ENCODE measurements at regions not wholly inside any gene's neighbourhood (a gene's known extent, or its start where the extent isn't known, plus 50 kb on each side); places are given as distances from the start of the nearest gene placed in this dataset.

DNA sequence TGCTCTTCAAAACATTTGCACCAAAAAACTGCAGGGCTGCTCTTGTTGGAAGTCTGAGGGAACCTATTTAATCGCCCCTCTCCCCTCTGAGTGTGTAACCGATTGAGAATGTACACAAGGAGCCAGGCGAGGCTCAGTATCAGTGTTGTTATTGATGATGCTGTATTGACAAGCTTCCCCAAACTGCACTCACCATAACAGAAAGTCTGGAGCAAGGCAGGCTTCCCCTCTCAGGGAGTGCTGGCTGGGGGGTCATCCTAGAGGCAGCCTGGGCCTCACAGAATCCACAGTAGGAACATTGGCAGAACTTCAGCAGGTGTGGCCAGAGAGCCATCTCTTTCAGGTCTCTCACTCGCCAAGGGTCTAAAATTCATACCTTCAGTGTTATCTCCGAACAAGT lies 58.1 kb upstream of the TUNAR start:
- Mint-ChIP-seq H3K4me3 (no peak overlapping the region), H3K4me1 (ENCODE audit: low read depth) (no peaks in the 10 kb centered on the region), H3K27me3 (ENCODE audit: low read depth) (peaks cover 11% of the 10 kb centered on the region), H3K9me3 (no peaks in the 10 kb centered on the region), H3K27ac (no peak overlapping the region), H3K36me3 (ENCODE audit: low read depth) (no peaks in the 10 kb centered on the region)
- no peak for DNase-seq (ENCODE audit: low spot score)

DNA sequence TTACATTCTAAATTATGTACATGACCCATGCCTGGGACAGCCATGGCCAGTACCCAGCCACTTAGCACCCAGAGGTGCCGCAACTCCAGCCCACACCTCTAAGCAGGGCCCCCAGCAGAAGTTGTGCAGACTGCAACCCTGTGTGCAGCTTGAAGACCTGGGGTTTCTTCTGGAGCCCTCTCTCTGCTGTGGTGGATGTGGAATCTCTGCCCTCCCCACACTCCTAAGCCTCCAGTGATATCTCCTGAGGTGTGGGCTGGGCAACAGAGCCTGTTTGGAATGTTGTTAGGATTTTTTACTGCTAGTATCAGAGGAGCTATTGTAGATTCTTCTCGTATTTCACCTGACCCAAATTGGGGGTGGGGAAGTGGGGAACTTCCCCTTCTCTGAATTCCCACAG lies 59.4 kb upstream of the TUNAR start:
- H3K27me3 Mint-ChIP-seq (ENCODE audit: low read depth), result peaks cover 11% of the 10 kb centered on the region
- no peaks in the 10 kb centered on the region for H3K4me1 Mint-ChIP-seq (ENCODE audit: low read depth)
- H3K4me3 Mint-ChIP-seq, result no peak overlapping the region
- no peaks in the 10 kb centered on the region for H3K9me3 Mint-ChIP-seq
- no peak overlapping the region for H3K27ac Mint-ChIP-seq
- no peaks in the 10 kb centered on the region for H3K36me3 Mint-ChIP-seq (ENCODE audit: low read depth)
- DNase-seq (ENCODE audit: low spot score), result no peak

DNA sequence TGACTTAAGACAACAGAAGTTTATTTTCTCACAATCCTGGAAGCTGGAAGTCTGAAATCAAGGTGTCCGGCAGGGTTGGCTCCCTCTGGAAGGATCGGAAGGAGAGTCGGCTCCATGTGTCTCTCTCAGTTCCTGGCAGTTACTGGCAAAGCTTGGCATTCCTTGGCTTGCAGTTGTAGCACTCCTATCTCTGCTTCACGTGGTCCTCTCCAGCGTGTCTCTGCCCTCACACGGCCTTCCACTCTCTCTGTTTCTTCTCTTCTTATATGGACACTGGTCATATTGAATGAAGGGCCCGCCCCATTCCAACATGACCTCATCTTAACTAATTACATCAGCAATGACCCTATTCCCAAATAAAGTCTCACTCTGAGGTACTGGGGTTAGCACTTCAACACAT lies 60.1 kb upstream of the TUNAR start:
- H3K27me3 Mint-ChIP-seq (ENCODE audit: low read depth), result peaks cover 12% of the 10 kb centered on the region

DNA sequence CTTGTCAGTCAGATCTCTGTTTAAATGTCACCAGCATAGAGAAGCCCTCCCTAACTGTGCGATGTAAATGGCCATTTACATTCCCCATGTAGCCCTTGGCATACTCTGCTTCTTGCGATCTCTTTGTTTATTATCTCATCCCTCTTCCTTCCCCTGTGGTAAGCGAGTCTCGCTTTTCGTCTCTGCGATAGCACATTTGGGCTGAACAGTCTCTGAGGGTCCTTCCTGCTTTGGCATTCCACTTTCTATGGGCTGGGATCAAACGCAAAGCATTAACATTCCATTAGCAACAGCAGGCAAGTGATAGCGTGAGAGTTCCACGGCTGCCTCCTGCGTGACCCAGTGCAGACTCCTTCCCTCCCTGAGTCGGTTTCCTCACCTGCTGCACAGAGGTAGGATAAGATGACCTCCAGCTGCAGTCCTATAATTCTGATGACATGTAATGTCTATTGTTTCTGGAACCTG lies 61.4 kb upstream of the TUNAR start:
- Mint-ChIP-seq H3K36me3 (ENCODE audit: low read depth) (no peaks in the 10 kb centered on the region), H3K27ac (no peak overlapping the region), H3K27me3 (ENCODE audit: low read depth) (peaks cover 6% of the 10 kb centered on the region), H3K4me3 (no peak overlapping the region), H3K9me3 (no peaks in the 10 kb centered on the region), H3K4me1 (ENCODE audit: low read depth) (no peaks in the 10 kb centered on the region)
- DNase-seq (ENCODE audit: low spot score), result no peak

More for the DNA sequence above, 60.1 kb upstream of the TUNAR start:
- Mint-ChIP-seq H3K9me3 (no peaks in the 10 kb centered on the region), H3K4me1 (ENCODE audit: low read depth) (no peaks in the 10 kb centered on the region), H3K27ac (no peak overlapping the region), H3K36me3 (ENCODE audit: low read depth) (no peaks in the 10 kb centered on the region), H3K4me3 (no peak overlapping the region)
- no peak for DNase-seq (ENCODE audit: low spot score)

DNA sequence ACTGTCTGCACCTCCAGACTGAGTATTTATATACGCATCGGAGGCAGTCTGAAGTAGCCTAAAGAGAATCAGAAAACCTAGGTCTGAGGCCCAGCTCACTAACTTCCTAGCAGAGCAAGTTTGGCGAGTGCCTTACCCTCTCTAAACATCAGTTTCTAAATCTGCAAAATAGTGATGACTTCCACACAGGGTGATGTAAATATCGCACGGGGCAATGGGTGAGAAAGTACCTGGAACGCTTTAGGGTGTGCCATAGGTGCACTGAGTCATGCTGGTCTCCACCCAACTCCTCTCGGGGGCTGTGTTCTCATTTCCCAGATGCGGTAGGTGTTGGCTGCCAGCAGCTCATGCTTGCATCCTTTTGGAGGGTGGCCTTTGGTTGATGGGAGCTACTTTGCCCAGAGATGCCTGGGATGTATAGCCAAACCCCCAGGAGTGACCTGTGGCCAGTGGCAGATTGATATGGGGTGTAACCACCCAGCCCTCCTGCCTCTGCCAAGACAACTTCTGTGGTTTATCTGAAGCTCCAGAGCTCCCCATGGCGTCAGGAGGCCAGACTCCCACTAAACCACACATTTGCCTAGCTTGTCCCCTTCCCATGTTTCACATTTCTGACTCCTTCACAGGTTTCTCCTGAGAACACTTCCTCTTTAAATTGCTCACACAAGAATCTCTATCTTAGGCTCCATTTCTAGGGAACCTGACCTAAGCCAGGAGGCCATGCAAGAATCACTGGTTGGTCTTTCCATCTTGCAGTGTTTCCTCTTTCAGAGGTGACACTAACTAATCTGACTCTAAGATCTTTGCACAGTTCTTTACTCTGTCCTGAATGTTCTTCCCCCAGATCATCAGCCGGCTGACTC lies 62.0 kb upstream of the TUNAR start:
- DNase-seq (ENCODE audit: low spot score), result no peak
- Mint-ChIP-seq H3K36me3 (ENCODE audit: low read depth) (no peaks in the 10 kb centered on the region), H3K9me3 (no peaks in the 10 kb centered on the region), H3K4me3 (no peak overlapping the region), H3K4me1 (ENCODE audit: low read depth) (no peaks in the 10 kb centered on the region), H3K27ac (no peak overlapping the region), H3K27me3 (ENCODE audit: low read depth) (peaks cover 4% of the 10 kb centered on the region)

DNA sequence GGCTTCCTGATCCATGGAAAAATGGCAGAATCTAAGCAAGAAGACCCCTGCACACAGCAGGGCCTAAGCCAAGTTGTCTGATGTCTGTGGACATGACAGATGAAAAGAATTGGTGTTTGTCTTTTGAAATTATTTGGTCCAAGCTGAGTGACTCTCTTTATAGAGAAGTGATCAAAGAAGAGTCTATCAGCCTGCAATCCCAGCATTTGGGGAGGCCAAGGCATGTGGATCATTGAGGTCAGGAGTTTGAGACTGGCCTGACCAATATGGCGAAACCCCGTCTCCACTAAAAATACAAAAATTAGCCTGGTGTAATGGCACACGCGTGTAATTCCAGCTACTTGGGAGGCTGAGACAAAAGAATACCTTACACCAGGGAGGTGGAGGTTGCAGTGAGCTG lies 64.8 kb upstream of the TUNAR start:
- H3K27me3 Mint-ChIP-seq (ENCODE audit: low read depth), result peaks cover 4% of the 10 kb centered on the region

DNA sequence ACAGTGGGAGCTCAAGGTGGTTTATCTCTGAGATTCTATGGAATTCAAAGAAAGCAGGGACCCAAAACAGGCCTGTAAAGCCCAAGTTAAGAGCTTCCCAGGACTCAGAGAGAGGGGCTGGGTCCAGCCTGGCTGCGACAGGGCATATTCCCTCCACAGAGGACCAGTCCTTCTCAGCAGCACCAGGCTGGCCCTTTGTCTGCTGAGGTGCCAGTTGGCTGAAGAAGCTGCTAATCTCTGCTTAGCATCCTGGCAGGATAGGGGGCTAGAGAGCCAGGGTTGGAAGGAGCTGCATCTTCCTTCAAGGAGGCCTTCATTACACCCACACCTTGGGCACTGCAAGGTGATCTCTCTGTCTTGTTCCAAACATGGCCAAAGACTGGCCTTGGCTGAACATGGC lies 68.3 kb upstream of the TUNAR start:
- H3K27ac Mint-ChIP-seq, result no peak overlapping the region
- no peak for DNase-seq (ENCODE audit: low spot score)
- H3K27me3 Mint-ChIP-seq (ENCODE audit: low read depth), result peaks cover 4% of the 10 kb centered on the region

More for the DNA sequence above, 64.8 kb upstream of the TUNAR start:
- H3K9me3 Mint-ChIP-seq, result peaks cover 4% of the 10 kb centered on the region
- DNase-seq (ENCODE audit: low spot score), result no peak
- no peaks in the 10 kb centered on the region for H3K4me1 Mint-ChIP-seq (ENCODE audit: low read depth)
- no peak overlapping the region for H3K27ac Mint-ChIP-seq
- H3K4me3 Mint-ChIP-seq, result no peak overlapping the region
- no peaks in the 10 kb centered on the region for H3K36me3 Mint-ChIP-seq (ENCODE audit: low read depth)

DNA sequence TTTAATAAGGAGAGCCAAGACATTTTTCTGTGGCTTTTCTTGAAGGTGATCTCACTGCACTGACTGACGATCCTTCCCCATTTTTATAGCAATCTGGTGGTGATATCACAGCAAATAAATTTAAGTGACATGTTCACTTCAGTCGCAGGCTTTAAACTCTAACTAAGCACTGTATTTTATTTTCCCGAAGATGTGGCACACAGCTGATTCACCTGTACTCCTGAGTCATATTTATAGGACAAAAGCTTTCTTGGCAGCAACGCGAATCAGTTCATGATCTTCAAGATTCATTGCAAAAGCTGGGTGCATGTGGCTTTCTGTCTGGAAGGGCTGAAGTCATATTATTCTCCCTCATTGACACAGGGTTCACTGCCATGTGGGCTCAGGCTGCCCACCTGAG lies 79.8 kb upstream of the TUNAR start:
- Mint-ChIP-seq H3K36me3 (ENCODE audit: low read depth) (no peaks in the 10 kb centered on the region), H3K4me1 (ENCODE audit: low read depth) (no peaks in the 10 kb centered on the region), H3K9me3 (no peaks in the 10 kb centered on the region), H3K27me3 (ENCODE audit: low read depth) (no peaks in the 10 kb centered on the region), H3K27ac (no peak overlapping the region), H3K4me3 (no peak overlapping the region)
- DNase-seq (ENCODE audit: low spot score), result no peak

More for the DNA sequence above, 68.3 kb upstream of the TUNAR start:
- H3K36me3 Mint-ChIP-seq (ENCODE audit: low read depth), result no peaks in the 10 kb centered on the region
- peaks cover 13% of the 10 kb centered on the region for H3K9me3 Mint-ChIP-seq
- H3K4me1 Mint-ChIP-seq (ENCODE audit: low read depth), result no peaks in the 10 kb centered on the region
- H3K4me3 Mint-ChIP-seq, result no peak overlapping the region

DNA sequence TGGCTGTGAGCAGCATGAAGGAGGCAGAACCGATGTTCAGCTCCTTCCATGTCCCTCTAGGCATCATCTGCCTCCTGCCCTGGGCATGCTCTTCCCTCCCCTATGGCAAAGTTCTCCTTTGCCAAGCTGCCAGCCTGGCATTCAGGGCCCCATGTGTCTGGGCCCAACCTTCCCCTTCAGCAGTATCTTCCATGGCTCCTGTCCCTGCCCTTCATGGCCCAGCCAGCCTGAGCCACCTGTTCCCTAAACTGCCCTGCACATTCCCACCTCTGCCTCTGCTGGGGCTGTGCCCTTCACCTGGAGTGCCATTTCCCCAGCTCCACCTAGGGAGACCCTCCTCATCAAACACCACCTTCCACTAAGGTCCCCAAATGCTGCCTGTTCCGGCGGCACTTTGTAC lies 74.0 kb upstream of the TCL1A start:
- DNase-seq (ENCODE audit: low spot score), result no peak
- Mint-ChIP-seq H3K4me3 (no peak overlapping the region), H3K9me3 (no peaks in the 10 kb centered on the region), H3K4me1 (ENCODE audit: low read depth) (no peaks in the 10 kb centered on the region), H3K27ac (no peak overlapping the region), H3K27me3 (ENCODE audit: low read depth) (no peaks in the 10 kb centered on the region), H3K36me3 (ENCODE audit: low read depth) (no peaks in the 10 kb centered on the region)

DNA sequence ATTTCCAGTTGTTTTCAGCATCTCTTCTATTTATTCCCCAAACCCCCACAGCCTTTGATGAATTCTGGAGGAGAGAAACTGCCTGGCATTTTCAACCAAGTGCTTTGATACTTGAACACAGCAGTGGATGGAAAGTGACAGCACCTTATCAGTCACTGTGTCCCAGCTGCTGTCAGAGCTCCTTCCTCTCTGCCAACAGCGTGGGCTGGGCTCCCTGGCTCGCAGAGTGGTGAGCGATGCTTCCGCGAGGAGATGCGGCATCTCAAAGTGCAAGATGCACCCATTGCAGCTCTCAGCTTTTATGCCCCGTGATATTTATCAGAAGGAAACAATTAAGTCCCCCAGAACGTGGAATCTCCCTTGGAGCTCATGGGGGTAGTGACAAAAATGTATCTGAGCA lies 72.6 kb upstream of the TCL1A start:
- H3K27ac Mint-ChIP-seq, result no peak overlapping the region
- no peaks in the 10 kb centered on the region for H3K36me3 Mint-ChIP-seq (ENCODE audit: low read depth)
- H3K27me3 Mint-ChIP-seq (ENCODE audit: low read depth), result no peaks in the 10 kb centered on the region
- H3K4me1 Mint-ChIP-seq (ENCODE audit: low read depth), result no peaks in the 10 kb centered on the region
- no peaks in the 10 kb centered on the region for H3K9me3 Mint-ChIP-seq
- no peak overlapping the region for H3K4me3 Mint-ChIP-seq
- DNase-seq (ENCODE audit: low spot score), result no peak

DNA sequence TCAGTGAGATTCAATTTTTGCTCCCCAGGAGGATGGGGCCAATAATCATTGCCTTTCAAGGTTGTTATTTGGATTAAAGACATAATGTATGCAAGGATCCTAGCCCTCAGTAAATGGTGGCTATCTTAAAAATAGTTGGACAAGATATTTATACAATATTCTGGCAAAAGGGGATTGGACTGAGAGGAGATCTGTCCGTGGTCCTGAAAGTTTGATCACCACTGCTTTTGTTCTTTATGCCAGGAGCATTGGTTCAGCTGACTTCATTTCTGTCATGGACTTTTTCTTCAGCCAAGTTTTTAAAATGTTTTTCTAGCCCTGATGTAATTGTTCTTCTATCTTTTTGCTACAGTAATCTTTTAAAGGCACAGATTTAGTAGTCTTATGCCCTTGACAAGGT lies 70.2 kb upstream of the TCL1A start:
- H3K4me3 Mint-ChIP-seq, result no peak overlapping the region
- no peaks in the 10 kb centered on the region for H3K4me1 Mint-ChIP-seq (ENCODE audit: low read depth)
- no peak for DNase-seq (ENCODE audit: low spot score)
- no peaks in the 10 kb centered on the region for H3K27me3 Mint-ChIP-seq (ENCODE audit: low read depth)
- H3K27ac Mint-ChIP-seq, result no peak overlapping the region
- H3K9me3 Mint-ChIP-seq, result no peaks in the 10 kb centered on the region
- no peaks in the 10 kb centered on the region for H3K36me3 Mint-ChIP-seq (ENCODE audit: low read depth)

DNA sequence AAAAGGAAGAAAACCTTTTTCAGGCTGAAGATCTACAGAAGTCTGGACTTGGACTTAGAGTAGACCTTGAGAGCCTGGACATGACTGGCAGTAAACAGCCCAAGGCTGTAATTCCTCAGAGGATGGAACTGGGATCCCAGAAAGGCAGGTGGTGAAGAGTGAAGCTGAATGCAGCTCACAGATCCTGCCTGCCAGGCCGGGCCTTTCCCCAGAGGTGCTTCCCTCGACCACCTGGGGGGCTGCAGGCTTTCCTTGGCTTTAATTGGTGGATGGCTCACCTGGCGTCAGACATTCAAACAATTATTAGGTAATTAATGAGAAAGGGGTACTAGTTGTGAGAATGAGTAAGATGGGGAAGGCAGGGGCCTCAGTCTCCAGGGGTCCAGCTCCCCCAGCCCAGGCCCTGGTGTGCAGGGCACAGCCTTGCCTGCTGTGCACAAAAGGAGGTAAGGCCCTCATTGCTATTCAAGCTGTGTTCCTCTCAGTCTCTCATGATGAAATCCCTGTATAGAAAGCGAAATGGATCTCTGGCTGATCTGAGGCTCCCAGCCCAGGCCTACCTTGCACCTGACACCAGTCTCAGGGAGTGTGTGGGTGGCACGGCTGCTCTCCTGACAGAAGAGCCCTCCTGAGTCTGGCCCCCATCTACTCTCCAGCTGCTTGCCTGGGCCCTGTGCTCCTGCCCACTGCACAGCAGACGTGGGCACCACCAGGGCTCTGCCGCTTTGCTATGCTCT lies 63.0 kb upstream of the TCL1A start:
- peaks cover 2% of the 10 kb centered on the region for H3K27me3 Mint-ChIP-seq (ENCODE audit: low read depth)
- no peaks in the 10 kb centered on the region for H3K9me3 Mint-ChIP-seq
- H3K4me3 Mint-ChIP-seq, result no peak overlapping the region
- no peak for DNase-seq (ENCODE audit: low spot score)
- H3K4me1 Mint-ChIP-seq (ENCODE audit: low read depth), result no peaks in the 10 kb centered on the region
- no peaks in the 10 kb centered on the region for H3K36me3 Mint-ChIP-seq (ENCODE audit: low read depth)
- no peak overlapping the region for H3K27ac Mint-ChIP-seq

DNA sequence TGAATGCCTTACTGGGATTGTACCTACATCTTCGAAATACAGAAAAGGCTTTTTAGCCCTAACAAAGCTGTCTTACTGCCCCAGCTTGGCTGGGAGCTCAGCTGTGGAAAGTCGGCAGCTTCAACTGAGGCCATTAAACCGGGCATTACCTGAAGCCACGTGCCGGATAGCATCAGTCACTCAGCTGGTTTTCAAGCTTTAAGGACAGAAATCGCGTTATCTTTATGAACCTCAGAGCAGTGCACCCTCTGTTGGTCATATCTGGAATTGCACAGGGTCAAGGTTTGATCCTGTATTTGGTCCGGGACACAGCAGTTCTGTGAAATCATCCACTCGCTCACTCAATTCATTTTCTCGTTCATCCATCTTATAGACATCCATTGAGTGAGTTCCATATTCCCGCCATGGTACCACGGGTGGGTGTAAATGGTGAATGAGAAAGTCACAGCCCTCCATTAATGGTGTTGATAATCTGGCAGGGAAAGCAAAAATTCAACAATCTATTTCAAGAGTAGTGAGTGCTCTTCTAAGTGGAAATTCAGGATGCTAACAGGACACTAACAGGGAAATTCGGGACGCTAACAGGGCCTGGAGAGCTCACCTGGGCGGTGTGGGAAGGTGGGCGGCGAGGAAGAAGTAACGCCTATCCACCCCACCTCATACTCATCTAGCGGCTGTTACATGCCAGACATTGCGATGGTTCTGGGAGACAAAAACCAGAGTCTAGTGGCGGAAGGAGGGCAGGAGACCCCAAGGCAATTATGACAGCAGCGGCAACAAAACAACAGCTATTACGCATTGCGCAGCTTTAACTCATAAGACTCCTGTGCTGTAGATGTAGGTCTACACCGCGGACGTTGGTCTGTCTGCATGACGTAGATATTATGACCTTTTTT lies 60.6 kb upstream of the TCL1A start:
- no peaks in the 10 kb centered on the region for H3K4me1 Mint-ChIP-seq (ENCODE audit: low read depth)
- DNase-seq (ENCODE audit: low spot score), result peak; percentile 9
- no peaks in the 10 kb centered on the region for H3K9me3 Mint-ChIP-seq
- no peak overlapping the region for H3K27ac Mint-ChIP-seq
- H3K36me3 Mint-ChIP-seq (ENCODE audit: low read depth), result no peaks in the 10 kb centered on the region
- peaks cover 2% of the 10 kb centered on the region for H3K27me3 Mint-ChIP-seq (ENCODE audit: low read depth)
- H3K4me3 Mint-ChIP-seq, result no peak overlapping the region

DNA sequence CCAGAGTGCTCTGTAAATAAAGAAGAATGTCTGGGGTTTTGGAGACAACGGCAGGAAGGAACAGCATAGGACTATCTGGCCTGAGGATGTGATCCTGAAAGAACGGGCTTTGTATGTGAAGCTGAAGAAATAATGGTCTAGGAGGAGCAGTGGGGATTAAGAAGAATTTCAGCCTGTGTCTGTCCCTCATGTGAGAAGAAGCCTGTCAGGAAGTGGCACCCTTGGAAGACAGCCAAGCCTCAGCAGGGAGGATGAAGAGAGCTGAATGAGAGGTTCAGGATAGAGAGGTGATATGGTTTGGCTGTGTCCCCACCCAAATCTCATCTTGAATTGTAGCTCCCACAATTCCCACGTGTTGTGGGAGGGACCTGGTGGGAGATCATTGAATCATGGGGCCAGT lies 56.9 kb upstream of the TCL1A start:
- no peaks in the 10 kb centered on the region for H3K9me3 Mint-ChIP-seq
- H3K4me1 Mint-ChIP-seq (ENCODE audit: low read depth), result no peaks in the 10 kb centered on the region
- DNase-seq (ENCODE audit: low spot score), result no peak
- H3K36me3 Mint-ChIP-seq (ENCODE audit: low read depth), result no peaks in the 10 kb centered on the region
- no peak overlapping the region for H3K27ac Mint-ChIP-seq
- peaks cover 2% of the 10 kb centered on the region for H3K27me3 Mint-ChIP-seq (ENCODE audit: low read depth)
- no peak overlapping the region for H3K4me3 Mint-ChIP-seq
